ENCODE measurements at regions not wholly inside any gene's neighbourhood (a gene's known extent, or its start where the extent isn't known, plus 50 kb on each side); places are given as distances from the start of the nearest gene placed in this dataset.
A peak's percentile ranks its signal among the peaks of the same experiment; 100 is the strongest.

- Histone ChIP-seq H3K4me3 (no peak overlapping the region), H4K20me1 (ENCODE audit: control insufficient read depth, insufficient read depth) (no peaks in the 10 kb centered on the region), H3K9me3 (replicated peaks; ENCODE audit: control insufficient read depth, insufficient read depth, low read length) (no peaks in the 10 kb centered on the region), H3K36me3 (ENCODE audit: control insufficient read depth in 2 of 2, insufficient read depth in 2 of 2, low read length in 1 of 2) (no peaks in the 10 kb centered on the region), H2AFZ (ENCODE audit: control insufficient read depth, low read depth, low read length) (no peak overlapping the region), H3K9ac (ENCODE audit: control insufficient read depth, insufficient read depth, low read length) (no peak overlapping the region), H3K27ac (ENCODE audit: control insufficient read depth, insufficient read depth) (no peak overlapping the region), H3K4me2 (ENCODE audit: control insufficient read depth, insufficient read depth) (no peak overlapping the region), H3K4me1 (ENCODE audit: control insufficient read depth, insufficient read depth, low read length) (no peaks in the 10 kb centered on the region), H3K79me2 (ENCODE audit: control insufficient read depth, insufficient read depth, low read length) (no peaks in the 10 kb centered on the region), H3K27me3 (replicated peaks in 1 of 2; ENCODE audit: control insufficient read depth in 2 of 2, insufficient read depth in 2 of 2, low read length in 1 of 2) (no peaks in the 10 kb centered on the region)
- ChIA-PET POLR2A (no interaction called here), RAD21 (ENCODE audit: unreplicated experiment) (no interaction called here), SMC1A (ENCODE audit: uncharacterized antibody, unreplicated experiment) (no interaction called here), CTCF (no interaction called here)
- TF ChIP-seq TCF3 (IDR thresholded peaks at IDR 0.05; ENCODE audit: borderline replicate concordance, insufficient read depth, low read depth, low read length) (no peak), JUNB (IDR thresholded peaks at IDR 0.05) (peak; percentile 16; the same call in 1 of the 2 replicates), ZBED1 (IDR thresholded peaks at IDR 0.05; ENCODE audit: borderline replicate concordance) (no peak), SMARCA5 (IDR thresholded peaks at IDR 0.05) (no peak), MLLT1 (IDR thresholded peaks at IDR 0.05) (no peak), ZNF274 (IDR thresholded peaks at IDR 0.05; ENCODE audit: insufficient read depth, insufficient read length) (no peak), BCL3 (IDR thresholded peaks at IDR 0.05; ENCODE audit: borderline replicate concordance, insufficient read depth, low read depth, low read length, poor library complexity, severe bottlenecking) (no peak), SIX5 (IDR thresholded peaks at IDR 0.05; ENCODE audit: low read depth, low read length, severe bottlenecking) (no peak)
- intact Hi-C loops (cut with micrococcal nuclease; ENCODE audit: unreplicated experiment) (no loop called here), in situ Hi-C loops (cut with MboI) (no loop called here)
- FAIRE-seq, result no peak
- no peak for DNase-seq (ENCODE audit: low read depth, low spot score)
- no TSS peak for BruUV-seq (replicated peaks)
- WGBS (ENCODE audit: insufficient coverage, insufficient replicate concordance, low lambda C conversion rate, missing lambda C conversion rate), result 3% methylated on average over 1 of the region's 1 CpG
- peak; percentile 30; the same call in 1 of the 3 replicates for ATAC-seq
Measured at GRCh38 chr2:193103064-193103463, 908.3 kb upstream of the TMEFF2 start.

Measured in GM12878 (cell line).